CD4-positive, alpha-beta T cell treated with Interleukin-1 beta for 1 hour (primary cell): ENCODE measurements at regions not wholly inside any gene's neighbourhood (a gene's known extent, or its start where the extent isn't known, plus 50 kb on each side); places are given as distances from the start of the nearest gene placed in this dataset.

Experiments
- DNase-seq, 2 donors: peaks; one replicate each; pipeline ENCODE4 v3.0.0-alpha.2; 2020 to 2022

DNA sequence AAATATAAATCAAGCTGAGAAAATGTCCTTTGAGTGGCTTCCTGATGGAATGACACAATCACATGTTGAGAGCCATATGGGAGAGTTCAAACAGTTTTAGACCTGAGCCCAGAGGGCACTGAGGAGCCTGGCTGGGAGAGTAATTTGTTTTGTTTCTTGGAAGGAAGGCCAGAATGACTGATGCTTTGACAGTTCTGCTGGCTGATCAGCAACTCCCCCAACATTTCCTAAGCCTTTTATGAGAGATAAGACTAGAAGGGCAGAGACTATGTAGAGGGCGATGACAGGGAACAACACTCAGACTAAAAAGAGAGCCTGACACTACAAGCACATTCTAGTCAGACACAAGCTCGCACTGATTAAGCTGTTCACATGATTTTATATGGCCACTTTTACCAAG, 169.2 kb downstream of the COX7C start:
- no peak for DNase-seq

DNA sequence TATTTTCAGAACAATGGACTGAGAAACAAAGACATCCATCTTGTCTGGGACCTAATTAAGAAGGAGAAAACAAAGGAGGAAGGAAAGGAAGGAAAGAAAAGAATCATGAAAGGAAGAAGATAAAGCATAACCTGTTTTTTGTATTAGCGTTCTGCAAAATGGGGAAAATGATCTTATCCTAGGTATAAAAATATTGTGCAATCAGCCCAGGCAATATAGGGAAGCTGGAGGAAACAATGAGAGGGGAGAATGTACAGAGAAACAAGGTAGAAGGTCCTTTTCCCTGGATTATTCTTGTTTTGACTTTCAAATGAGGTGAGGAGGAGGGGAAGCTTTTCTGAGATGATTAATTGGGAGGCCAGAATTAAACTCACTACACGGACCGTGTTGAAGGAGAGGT, 177.9 kb downstream of the COX7C start:
- no peak for DNase-seq

DNA sequence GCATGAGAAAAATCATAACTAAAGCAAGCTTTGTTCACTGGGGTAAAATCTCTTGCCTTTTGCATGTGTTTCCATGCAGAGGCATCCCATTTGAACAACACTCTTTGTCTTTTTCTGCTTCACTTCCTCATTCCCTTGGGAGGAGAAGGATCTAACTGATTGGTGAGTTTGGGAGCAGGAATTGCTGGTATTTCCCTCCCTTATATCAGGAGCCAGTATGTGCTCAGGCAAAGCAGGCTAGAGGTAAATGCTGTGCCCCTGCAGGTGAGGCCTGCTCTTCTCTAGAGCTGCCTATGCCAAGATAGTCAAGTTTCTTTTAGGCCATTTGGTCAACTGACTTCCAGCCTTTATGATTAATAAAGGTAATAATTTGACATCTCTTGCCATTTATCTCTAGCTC, 179.9 kb downstream of the COX7C start:
- DNase-seq = no peak

- DNase-seq = no peak
Observed at GRCh38 chr5:86806206-86806605, 188.5 kb downstream of the COX7C start.

GRCh38 chr5:86807046-86808031, 189.6 kb downstream of the COX7C start:
- no peak for DNase-seq

GRCh38 chr5:86814315-86814714, 196.6 kb downstream of the COX7C start:
- DNase-seq = no peak

- DNase-seq = no peak
Observed at GRCh38 chr5:86814907-86815306, 197.2 kb downstream of the COX7C start.

- DNase-seq = no peak
Observed at GRCh38 chr5:86824637-86825036, 206.9 kb downstream of the COX7C start.

- no peak for DNase-seq
Observed at GRCh38 chr5:86831128-86831527, 213.4 kb downstream of the COX7C start.

- no peak for DNase-seq
Observed at GRCh38 chr5:86833868-86834267, 216.1 kb downstream of the COX7C start.

- DNase-seq = no peak
Observed at GRCh38 chr5:86837610-86838009, 219.9 kb downstream of the COX7C start.

DNA sequence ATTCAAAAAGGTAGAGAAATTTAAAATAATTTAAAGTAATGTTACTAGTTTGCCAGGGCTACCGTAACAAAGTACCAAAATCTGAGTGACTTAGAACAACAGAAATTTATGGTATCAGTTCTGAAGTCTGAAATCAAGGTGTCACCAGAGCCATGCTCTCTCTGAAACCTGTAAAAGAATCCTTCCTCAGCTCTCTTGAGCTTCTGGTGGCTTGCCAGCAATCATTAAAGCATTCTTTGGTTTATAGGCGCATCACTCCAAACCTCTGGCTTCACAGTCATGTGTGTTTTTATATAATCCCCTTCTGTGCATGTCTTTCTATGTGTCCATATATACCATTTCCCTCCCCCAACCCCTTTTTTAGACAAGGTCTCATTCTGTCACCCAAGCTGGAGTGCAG, 220.3 kb downstream of the COX7C start:
- no peak for DNase-seq

DNA sequence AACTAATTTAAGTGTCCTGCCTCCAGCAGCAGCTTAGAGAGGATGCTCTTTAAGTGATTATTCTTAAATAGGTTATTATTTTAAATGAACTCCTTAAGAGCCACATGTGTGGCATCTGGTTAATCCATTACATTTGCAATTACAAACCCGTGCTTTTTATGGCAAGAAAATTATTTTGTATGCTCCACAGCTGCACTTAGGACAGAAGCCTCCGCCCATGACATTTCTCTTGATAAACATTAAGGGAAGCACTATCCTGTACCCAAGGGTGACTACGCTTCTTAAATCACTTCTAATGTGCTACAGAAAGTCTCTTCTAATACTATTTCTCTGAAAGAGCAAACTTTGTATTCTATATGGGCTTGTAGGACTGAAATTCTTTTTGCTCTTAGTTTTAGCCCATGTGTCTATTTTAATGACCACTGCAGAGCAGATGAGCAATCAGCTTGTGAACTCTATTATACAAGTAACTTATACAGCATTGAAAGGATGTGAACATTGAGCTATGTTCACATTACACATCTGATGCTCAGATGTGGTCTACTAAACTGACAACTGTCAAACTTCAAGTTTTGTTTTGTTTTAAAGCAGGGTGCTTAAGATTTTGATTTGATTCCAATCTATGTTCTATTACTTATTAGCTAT, 223.4 kb downstream of the COX7C start:
- DNase-seq = no peak

GRCh38 chr5:86858442-86858841, 240.7 kb downstream of the COX7C start:
- no peak for DNase-seq

- no peak for DNase-seq
Observed at GRCh38 chr5:86861512-86861911, 243.8 kb downstream of the COX7C start.

DNA sequence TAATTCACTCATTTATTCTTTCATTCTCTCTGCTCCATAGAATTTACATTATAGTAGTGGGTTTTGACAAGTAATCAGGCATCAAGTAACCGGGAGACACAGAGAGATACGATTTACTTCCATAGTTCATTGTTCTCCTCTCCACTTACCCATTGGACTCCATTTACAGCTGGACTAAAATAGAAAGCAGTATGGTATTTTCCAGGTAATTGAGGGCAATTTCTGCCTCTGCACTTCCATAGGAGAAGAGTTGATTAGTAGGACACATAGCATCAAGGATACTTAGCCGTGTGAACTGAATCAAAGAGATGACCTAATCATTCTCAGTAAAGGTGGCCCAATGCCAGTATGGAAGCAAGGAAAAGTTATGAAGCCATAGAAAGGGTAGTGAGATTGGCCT, 244.4 kb downstream of the COX7C start:
- DNase-seq = no peak

DNA sequence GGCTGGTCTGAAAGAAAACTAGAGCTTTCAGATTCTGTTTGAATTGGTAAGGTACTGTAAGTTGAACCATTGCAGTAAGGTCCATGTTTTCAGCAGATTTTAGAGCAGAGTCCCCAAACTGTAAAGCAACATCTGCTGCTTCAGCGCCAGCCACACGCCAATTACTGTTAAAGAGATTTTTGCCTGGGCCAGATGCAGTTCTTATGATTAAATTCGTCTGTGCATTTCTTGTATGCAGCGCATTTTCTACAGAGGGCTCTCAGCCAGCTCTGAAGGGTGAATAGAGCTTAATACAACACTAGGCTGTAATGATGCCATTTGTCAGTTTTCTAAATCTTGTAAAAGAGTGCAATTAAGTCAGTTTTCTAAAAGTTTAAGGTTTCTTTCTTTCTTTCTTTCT, 246.3 kb downstream of the COX7C start:
- DNase-seq = no peak

DNA sequence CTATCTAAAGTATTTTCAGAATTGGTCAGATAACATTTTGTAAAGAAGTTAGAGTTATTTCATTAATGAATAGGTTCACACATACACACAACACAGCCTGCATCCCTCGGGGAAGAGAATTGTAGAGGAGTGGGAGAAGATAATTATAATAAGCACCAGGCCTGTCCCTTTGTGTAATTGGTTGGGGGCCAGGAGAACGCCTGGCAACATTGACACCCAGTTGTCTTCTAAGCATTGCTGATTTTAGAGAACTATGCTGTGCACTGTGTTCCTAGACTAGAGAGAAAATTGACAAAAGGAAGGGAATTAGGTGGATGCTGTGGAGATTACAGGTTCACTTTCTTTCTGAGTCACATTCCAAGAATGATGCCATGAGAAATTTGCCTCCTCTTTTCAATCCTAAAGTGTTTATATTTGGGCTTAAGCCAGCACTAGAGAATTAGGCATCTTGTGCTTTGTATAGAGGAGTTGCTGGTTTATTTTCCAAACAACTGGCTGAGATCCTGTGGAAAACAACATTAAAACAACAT, 247.6 kb downstream of the COX7C start:
- no peak for DNase-seq

- DNase-seq = no peak
Observed at GRCh38 chr5:86866036-86866435, 248.3 kb downstream of the COX7C start.

DNA sequence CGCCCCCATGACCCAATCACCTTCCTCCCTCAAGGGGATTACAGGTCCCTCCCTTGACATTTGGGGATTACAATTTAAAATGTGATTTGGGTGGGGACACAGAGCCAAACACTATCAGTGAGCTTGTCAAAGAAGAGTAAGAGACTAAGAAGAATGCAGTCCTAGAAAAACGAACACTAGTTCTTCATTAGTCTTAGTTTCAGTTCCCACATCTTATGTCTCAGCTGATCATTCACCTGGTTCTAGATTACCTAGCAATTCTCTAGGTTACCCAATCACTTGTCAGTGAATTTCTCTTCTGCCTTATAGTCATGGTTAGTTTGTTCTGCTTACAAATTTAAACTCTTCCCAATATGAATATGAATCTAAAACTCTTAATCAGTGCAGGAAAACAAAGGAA, 251.5 kb downstream of the COX7C start:
- DNase-seq = no peak

DNA sequence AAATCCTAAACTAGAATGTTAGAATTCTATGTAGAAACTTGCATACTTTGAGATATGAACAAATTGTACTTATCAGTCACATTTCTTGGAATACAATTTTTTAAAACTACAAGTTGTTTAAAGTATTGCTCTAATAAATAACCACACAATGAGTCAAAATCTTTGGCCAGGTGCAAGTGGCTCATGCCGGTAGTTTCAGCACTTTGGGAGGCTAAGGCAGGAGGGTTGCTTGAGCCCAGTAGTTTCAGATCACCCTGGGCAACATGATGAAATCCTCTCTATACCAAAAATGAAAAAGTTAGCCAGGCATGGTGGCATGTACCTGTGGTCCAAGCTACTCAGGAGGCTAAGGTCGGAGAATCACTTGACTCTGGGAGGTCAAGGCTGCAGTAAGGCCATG, 257.8 kb downstream of the COX7C start:
- DNase-seq = no peak

- no peak for DNase-seq
Observed at GRCh38 chr5:86878250-86878649, 260.5 kb downstream of the COX7C start.

- DNase-seq = no peak
Observed at GRCh38 chr5:86879086-86879485, 261.3 kb downstream of the COX7C start.

GRCh38 chr5:86880344-86880743, 262.6 kb downstream of the COX7C start:
- DNase-seq = no peak
